Hepatocyte (in vitro differentiated cells): ENCODE measurements at regions not wholly inside any gene's neighbourhood (a gene's known extent, or its start where the extent isn't known, plus 50 kb on each side); places are given as distances from the start of the nearest gene placed in this dataset.

ENCODE experiments used
- DNase-seq: peaks from one replicate; pipeline ENCODE4 v3.0.0-alpha.2; 2016; ENCODE audit warnings: low spot score
- H2AFZ ChIP-seq: fragments of 200-600 bp; sonication (generic); 2 replicates; pipeline ENCODE4 v1.6.0; 2016; ENCODE audit warnings: antibody characterized with exemption, mild to moderate bottlenecking
- H3K27ac ChIP-seq: fragments of 200-600 bp; sonication (generic); 2 replicates; pipeline ENCODE4 v1.5.1; 2016; ENCODE audit warnings: mild to moderate bottlenecking
- H3K27me3 ChIP-seq: fragments of 200-600 bp; sonication (generic); 2 replicates; pipeline ENCODE4 v1.6.1; 2016
- H3K36me3 ChIP-seq: fragments of 200-600 bp; sonication (generic); replicated peaks from 2 replicates; pipeline ENCODE4 v1.5.1; 2016; ENCODE audit warnings: low read depth; ENCODE audit not compliant: insufficient read depth
- H3K4me1 ChIP-seq: fragments of 200-600 bp; sonication (generic); 2 replicates; pipeline ENCODE4 v1.5.1; 2016; ENCODE audit warnings: mild to moderate bottlenecking, moderate library complexity; ENCODE audit not compliant: insufficient read depth
- H3K4me2 ChIP-seq: fragments of 200-600 bp; sonication (generic); 2 replicates; pipeline ENCODE4 v1.6.0; 2016
- H3K4me3 ChIP-seq: fragments of 200-600 bp; sonication (generic); 2 replicates; pipeline ENCODE4 v1.5.1; 2016; ENCODE audit warnings: mild to moderate bottlenecking
- H3K79me2 ChIP-seq: fragments of 200-600 bp; sonication (generic); 2 replicates; pipeline ENCODE4 v1.6.0; 2017; ENCODE audit warnings: mild to moderate bottlenecking
- H3K9me2 ChIP-seq: fragments of 200-600 bp; sonication (generic); replicated peaks from 2 replicates; pipeline ENCODE4 v1.6.0; 2017; ENCODE audit warnings: mild to moderate bottlenecking; ENCODE audit not compliant: insufficient read depth
- H3K9me3 ChIP-seq: fragments of 200-600 bp; sonication (generic); 2 replicates; pipeline ENCODE4 v1.5.1; 2016; ENCODE audit warnings: low read depth, mild to moderate bottlenecking
- H4K20me1 ChIP-seq: fragments of 200-600 bp; sonication (generic); 2 replicates; pipeline ENCODE4 v1.6.0; 2016; ENCODE audit warnings: mild to moderate bottlenecking; ENCODE audit not compliant: insufficient read depth, poor library complexity, severe bottlenecking
- CTCF ChIP-seq: fragments of 200-600 bp; sonication (generic); IDR thresholded peaks from 2 replicates; pipeline ENCODE4 v1.5.1; 2016; ENCODE audit warnings: antibody characterized with exemption, mild to moderate bottlenecking; ENCODE audit not compliant: poor library complexity
- EZH2 ChIP-seq: fragments of 200-600 bp; sonication (generic); IDR thresholded peaks from 2 replicates; pipeline ENCODE4 v1.6.1; 2016; ENCODE audit warnings: antibody characterized with exemption, mild to moderate bottlenecking, borderline replicate concordance
- EZH2phosphoT487 ChIP-seq: fragments of 200-600 bp; sonication (generic); IDR thresholded peaks from one replicate; pipeline ENCODE4 v1.6.1; 2018; ENCODE audit warnings: antibody characterized with exemption, mild to moderate bottlenecking, low read depth, moderate library complexity; ENCODE audit not compliant: unreplicated experiment, severe bottlenecking
- WGBS: methylation state at CpG from one replicate; pipeline ENCODE4 v1.1.6; 2016; ENCODE audit warnings: low lambda C conversion rate; ENCODE audit errors: missing lambda C conversion rate; 5-methylcytosine and 5-hydroxymethylcytosine counted together

DNA sequence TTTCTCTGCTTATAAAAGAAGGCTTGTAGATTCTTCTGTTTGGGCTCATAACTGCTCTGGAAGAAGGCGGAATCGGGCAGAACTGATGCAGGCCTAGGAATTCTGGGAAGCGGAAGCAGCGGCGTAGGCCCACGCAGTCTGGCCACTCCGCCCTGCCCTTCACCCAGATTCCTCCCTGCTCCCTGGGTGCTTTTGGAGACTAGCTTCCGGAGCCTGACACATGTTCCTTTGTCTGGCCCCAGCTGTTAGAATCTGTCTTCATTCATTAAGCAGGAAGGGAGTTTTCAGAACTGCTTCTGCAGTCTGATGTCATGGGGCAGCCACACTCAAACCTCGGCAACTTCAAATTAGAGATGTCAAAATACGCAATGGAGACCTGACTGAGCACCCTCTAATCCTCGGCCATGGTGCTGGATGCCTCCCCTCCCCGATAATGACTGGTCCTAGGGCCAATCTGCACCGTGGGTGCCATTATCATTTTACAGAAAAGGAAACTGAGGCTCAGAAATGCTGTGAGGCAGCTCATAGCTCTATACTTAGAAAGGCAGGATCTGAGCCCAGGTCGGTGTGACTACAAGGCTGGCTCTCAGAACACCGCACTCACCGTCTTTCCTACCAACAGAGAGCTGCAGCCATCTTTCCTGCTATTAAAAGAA, 275.7 kb downstream of the MYCN start:
- Histone ChIP-seq H4K20me1 (no peaks in the 10 kb centered on the region), H3K9me2 (no peaks in the 10 kb centered on the region), H3K27ac (no peak overlapping the region), H3K4me1 (no peaks in the 10 kb centered on the region), H3K9me3 (no peaks in the 10 kb centered on the region), H3K27me3 (no peaks in the 10 kb centered on the region), H3K79me2 (no peaks in the 10 kb centered on the region), H3K36me3 (no peaks in the 10 kb centered on the region), H3K4me3 (no peak overlapping the region), H2AFZ (no peak overlapping the region), H3K4me2 (no peak overlapping the region)
- 96% methylated on average over 16 of the region's 16 CpGs for WGBS
- DNase-seq, result no peak
- no peak for TF ChIP-seq EZH2
- no peak for TF ChIP-seq EZH2phosphoT487

GRCh38 chr2:16214861-16215260, 274.5 kb downstream of the MYCN start:
- Histone ChIP-seq H3K4me2 (no peak overlapping the region), H4K20me1 (no peaks in the 10 kb centered on the region), H3K27ac (no peak overlapping the region), H3K4me3 (no peak overlapping the region), H3K79me2 (no peaks in the 10 kb centered on the region), H3K27me3 (no peaks in the 10 kb centered on the region), H3K36me3 (no peaks in the 10 kb centered on the region), H3K4me1 (no peaks in the 10 kb centered on the region), H3K9me2 (no peaks in the 10 kb centered on the region), H2AFZ (no peak overlapping the region), H3K9me3 (no peaks in the 10 kb centered on the region)
- WGBS, result 96% methylated on average over 5 of the region's 5 CpGs
- no peak for TF ChIP-seq CTCF
- TF ChIP-seq EZH2, result no peak
- TF ChIP-seq EZH2phosphoT487, result no peak
- DNase-seq, result no peak

- no peak overlapping the region for H3K4me2 ChIP-seq
- H2AFZ ChIP-seq, result no peak overlapping the region
- TF ChIP-seq CTCF (no peak), EZH2phosphoT487 (no peak), EZH2 (no peak)
- H3K36me3 ChIP-seq, result no peaks in the 10 kb centered on the region
- H3K79me2 ChIP-seq, result no peaks in the 10 kb centered on the region
- WGBS, result 96% methylated on average over 1 of the region's 1 CpG
- no peaks in the 10 kb centered on the region for H3K4me1 ChIP-seq
- H3K27me3 ChIP-seq, result no peaks in the 10 kb centered on the region
- no peak overlapping the region for H3K27ac ChIP-seq
- H3K9me3 ChIP-seq, result no peaks in the 10 kb centered on the region
- H4K20me1 ChIP-seq, result no peaks in the 10 kb centered on the region
- no peak overlapping the region for H3K4me3 ChIP-seq
- DNase-seq, result no peak
- H3K9me2 ChIP-seq, result no peaks in the 10 kb centered on the region
Observed at GRCh38 chr2:16214391-16214790, 274.0 kb downstream of the MYCN start.

DNA sequence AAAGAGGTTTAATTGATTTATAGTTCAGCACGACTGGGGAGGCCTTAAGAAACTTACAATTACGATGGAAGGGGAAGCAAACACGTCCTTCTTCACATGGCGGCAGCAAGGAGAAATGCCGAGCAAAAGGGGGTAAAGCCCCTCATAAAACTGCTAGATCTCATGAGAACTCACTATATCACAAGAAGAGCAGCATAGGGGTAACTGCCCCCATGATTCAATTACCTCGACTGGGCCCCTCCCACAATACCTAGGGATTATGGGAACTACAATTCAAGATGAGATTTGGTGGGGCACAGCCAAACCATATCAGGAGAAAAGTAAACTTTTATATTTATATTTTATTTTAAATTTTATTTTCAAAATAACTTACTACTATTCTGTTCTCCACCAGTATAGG, 272.0 kb downstream of the MYCN start:
- Histone ChIP-seq H3K4me2 (no peak overlapping the region), H3K27me3 (no peaks in the 10 kb centered on the region), H3K9me3 (no peaks in the 10 kb centered on the region), H3K79me2 (no peaks in the 10 kb centered on the region), H3K4me1 (no peaks in the 10 kb centered on the region), H2AFZ (no peak overlapping the region), H3K36me3 (no peaks in the 10 kb centered on the region), H4K20me1 (no peaks in the 10 kb centered on the region), H3K4me3 (no peak overlapping the region), H3K27ac (no peak overlapping the region), H3K9me2 (no peaks in the 10 kb centered on the region)
- TF ChIP-seq EZH2 (no peak), CTCF (no peak), EZH2phosphoT487 (no peak)
- no peak for DNase-seq
- 93% methylated on average over 6 of the region's 6 CpGs for WGBS
